IMR-90 (cell line): ENCODE measurements at regions not wholly inside any gene's neighbourhood (a gene's known extent, or its start where the extent isn't known, plus 50 kb on each side); places are given as distances from the start of the nearest gene placed in this dataset.
"Not testable (repeated sequence)": the region's sequence is repeated elsewhere in the genome, so short reads cannot be mapped to it uniquely, and the experiment has no call there.

Experiments
- ATAC-seq: fragments of 200-7000 bp; cut with Tn5 transposase; 2 replicates; pipeline ENCODE4 v1.9.1; 2020; ENCODE audit warnings: low read depth, mild to moderate bottlenecking, moderate library complexity
- BruUV-seq: library from RNA; stranded (reverse); fragments of 400-500 nt; replicated peaks from 2 replicates; lab custom pipeline; 2021; lab: Mats Ljungman, UMichigan
- CTCF ChIA-PET: fragments of 300-600 bp; formaldehyde crosslinking; extraction: SDS; loops from one replicate; lab custom pipeline; 2021; ENCODE audit warnings: antibody characterized with exemption; lab: Yijun Ruan, JAX
- POLR2A ChIA-PET: fragments of 300-600 bp; sonication (Branson Sonifier 250); formaldehyde crosslinking; loops from one replicate; lab custom pipeline; 2022; ENCODE audit warnings: antibody characterized with exemption; ENCODE audit not compliant: unreplicated experiment; lab: Charles Lee
- DNase-seq: peaks from one replicate; pipeline ENCODE4 v3.0.0; 2013
- H2AFZ ChIP-seq: replicated peaks from 2 replicates; pipeline ENCODE3; 2013; ENCODE audit warnings: low read length, mild to moderate bottlenecking; ENCODE audit not compliant: poor library complexity
- H2AK5ac ChIP-seq: 2 replicates; pipeline ENCODE4 v1.6.1; 2013; ENCODE audit warnings: low read depth, low read length, inconsistent platforms
- H2AK9ac ChIP-seq: replicated peaks from 2 replicates; pipeline ENCODE3; 2013; ENCODE audit warnings: mild to moderate bottlenecking, low read depth, low read length, moderate library complexity; ENCODE audit not compliant: poor library complexity
- H2BK120ac ChIP-seq: 2 replicates; pipeline ENCODE4 v1.6.1; 2013; ENCODE audit warnings: low read depth, low read length, inconsistent platforms
- H2BK15ac ChIP-seq: 3 replicates; pipeline ENCODE4 v1.6.1; 2013; ENCODE audit warnings: low read depth, low read length, inconsistent platforms
- H2BK20ac ChIP-seq: 2 replicates; pipeline ENCODE4 v1.6.1; 2013; ENCODE audit warnings: low read depth, mild to moderate bottlenecking, inconsistent platforms, low read length, moderate library complexity
- H2BK5ac ChIP-seq: 2 replicates; pipeline ENCODE4 v1.6.1; 2013; ENCODE audit warnings: mild to moderate bottlenecking, low read depth, low read length, inconsistent platforms; ENCODE audit not compliant: poor library complexity, severe bottlenecking
- H3K14ac ChIP-seq: replicated peaks from 2 replicates; pipeline ENCODE4 v1.6.1; 2013; ENCODE audit warnings: low read depth, low read length, inconsistent platforms
- H3K18ac ChIP-seq: 2 replicates; pipeline ENCODE4 v1.6.1; 2013; ENCODE audit warnings: low read depth, low read length, control low read depth
- H3K23ac ChIP-seq: 2 replicates; pipeline ENCODE4 v1.6.1; 2013; ENCODE audit warnings: low read depth, low read length, inconsistent platforms
- H3K27ac ChIP-seq: 2 replicates; pipeline ENCODE4 v1.5.1; 2013; ENCODE audit warnings: mild to moderate bottlenecking, control low read depth, low read length; ENCODE audit not compliant: insufficient read depth
- H3K27me3 ChIP-seq: 2 replicates; pipeline ENCODE4 v1.6.1; 2013; ENCODE audit warnings: low read length; ENCODE audit not compliant: control insufficient read depth, insufficient read depth
- H3K36me3 ChIP-seq: 2 replicates; pipeline ENCODE4 v1.6.1; 2013; ENCODE audit warnings: low read length, mixed read lengths; ENCODE audit not compliant: control insufficient read depth, insufficient read depth
- H3K4ac ChIP-seq: 2 replicates; pipeline ENCODE4 v1.6.1; 2013; ENCODE audit warnings: low read depth, low read length, inconsistent platforms
- H3K4me1 ChIP-seq: 2 replicates; pipeline ENCODE4 v1.6.1; 2013; ENCODE audit warnings: low read length, mixed read lengths; ENCODE audit not compliant: control insufficient read depth, insufficient read depth
- H3K4me2 ChIP-seq: 2 replicates; pipeline ENCODE4 v1.6.1; 2013; ENCODE audit warnings: low read depth, mild to moderate bottlenecking, control low read depth, low read length, moderate library complexity
- H3K4me3 ChIP-seq: 2 replicates; pipeline ENCODE4 v1.5.1; 2013; ENCODE audit warnings: low read depth, mild to moderate bottlenecking, control low read depth, low read length, moderate library complexity; ENCODE audit not compliant: insufficient read depth
- H3K56ac ChIP-seq: 2 replicates; pipeline ENCODE4 v1.6.1; 2013; ENCODE audit warnings: low read length, inconsistent platforms; ENCODE audit not compliant: insufficient read depth; ENCODE audit errors: extremely low read depth
- H3K79me1 ChIP-seq, 2 experiments: 2 replicates each; pipeline ENCODE4 v1.6.1; 2013; ENCODE audit warnings: low read length in 2 of 2, inconsistent platforms in 1 of 2, low read depth in 1 of 2
- H3K9ac ChIP-seq: 2 replicates; pipeline ENCODE4 v1.6.1; 2013; ENCODE audit warnings: low read depth, low read length, control low read depth
- H3K9me1 ChIP-seq: 2 replicates; pipeline ENCODE4 v1.6.1; 2013; ENCODE audit warnings: low read length, inconsistent platforms; ENCODE audit not compliant: insufficient read depth
- H3K9me3 ChIP-seq: 2 replicates; pipeline ENCODE4 v1.6.1; 2013; ENCODE audit warnings: low read length; ENCODE audit not compliant: control insufficient read depth, insufficient read depth
- H4K20me1 ChIP-seq: 2 replicates; pipeline ENCODE4 v1.6.1; 2013; ENCODE audit warnings: low read length, inconsistent platforms; ENCODE audit not compliant: insufficient read depth
- H4K5ac ChIP-seq: 2 replicates; pipeline ENCODE4 v1.6.1; 2013; ENCODE audit warnings: mild to moderate bottlenecking, low read depth, low read length, control low read depth
- H4K8ac ChIP-seq, 2 experiments: 2 replicates each; pipeline ENCODE4 v1.6.1; 2013; ENCODE audit warnings: low read depth in 2 of 2, low read length in 2 of 2, control low read depth in 1 of 2, inconsistent platforms in 1 of 2
- H4K91ac ChIP-seq: 2 replicates; pipeline ENCODE4 v1.6.1; 2013; ENCODE audit warnings: low read depth, low read length, inconsistent platforms; ENCODE audit not compliant: insufficient read depth
- WGBS, 2 experiments: methylation state at CpG; one replicate each; pipeline versions ENCODE4 v1.1.5 to v1.1.7; 2013; ENCODE audit warnings: missing lambda C conversion rate in 2 of 2; ENCODE audit not compliant: insufficient read length in 1 of 2; ENCODE audit errors: extremely low coverage in 2 of 2; 5-methylcytosine and 5-hydroxymethylcytosine counted together
- dilution Hi-C: fragments of 300-500 bp; cut with HindIII; formaldehyde crosslinking; loops from one replicate; pipeline ENCODE4 v1.14.3; 2018; ENCODE audit warnings: low sequenced_read_pairs; ENCODE audit not compliant: unreplicated experiment
- in situ Hi-C: fragments of 300-500 bp; cut with MboI; formaldehyde crosslinking; loops from 3 replicates; pipeline ENCODE4 v1.14.3; 2019; ENCODE audit warnings: low sequenced_read_pairs, inconsistent platforms, mixed read lengths
- intact Hi-C: fragments of 100-400 bp; cut with micrococcal nuclease; formaldehyde crosslinking; loops from 2 replicates; pipeline ENCODE4 v1.10.0; 2022

DNA sequence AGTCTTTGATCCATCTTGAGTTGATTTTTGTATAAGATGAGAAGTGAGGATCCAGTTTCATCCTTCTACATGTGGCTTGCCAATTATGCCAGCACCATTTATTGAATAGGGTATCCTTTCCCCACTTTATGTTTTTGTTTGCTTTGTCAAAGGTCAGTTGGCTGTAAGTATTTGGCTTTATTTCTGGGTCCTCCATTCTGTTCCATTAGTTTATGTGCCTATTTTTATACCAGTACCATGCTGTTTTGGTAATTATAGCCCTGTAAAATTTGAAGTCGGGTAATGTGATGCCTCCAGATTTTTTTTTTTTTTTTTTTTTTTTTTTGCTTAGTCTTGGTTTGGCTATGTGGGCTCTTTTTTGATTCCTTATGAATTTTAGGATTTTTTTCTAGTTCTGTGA lies 203.0 kb upstream of the IRX5 start:
- H4K5ac ChIP-seq, H3K27ac ChIP-seq, H3K79me1 ChIP-seq, CTCF ChIA-PET, dilution Hi-C loops, H2AFZ ChIP-seq, H3K9ac ChIP-seq, H4K91ac ChIP-seq, H4K8ac ChIP-seq, H3K4me2 ChIP-seq, H3K56ac ChIP-seq, H2BK5ac ChIP-seq, H4K20me1 ChIP-seq, H3K36me3 ChIP-seq, POLR2A ChIA-PET, intact Hi-C loops, H3K9me1 ChIP-seq, H3K23ac ChIP-seq, H2AK5ac ChIP-seq, H3K9me3 ChIP-seq, H3K4me3 ChIP-seq, H2AK9ac ChIP-seq, H3K18ac ChIP-seq, H3K4me1 ChIP-seq, BruUV-seq, DNase-seq, H3K4ac ChIP-seq, H2BK120ac ChIP-seq, in situ Hi-C loops, H2BK15ac ChIP-seq, H2BK20ac ChIP-seq, H3K27me3 ChIP-seq, H3K14ac ChIP-seq, ATAC-seq: not testable (repeated sequence)
- WGBS, 2 experiments: no CpG with 5 or more reads among the region's 1 CpG
